Keratinocyte (primary cell): ENCODE measurements at regions not wholly inside any gene's neighbourhood (a gene's known extent, or its start where the extent isn't known, plus 50 kb on each side); places are given as distances from the start of the nearest gene placed in this dataset.

Experiments used
- CTCF ChIP-seq, 3 experiments: IDR thresholded peaks in 1 of 3; conservative IDR thresholded peaks in 1 of 3; optimal IDR thresholded peaks in 1 of 3; 2 replicates in 2 of 3; 3 replicates in 1 of 3; pipeline versions ENCODE3 to v1.5.1; 2011; ENCODE audit warnings: low read length in 3 of 3, mild to moderate bottlenecking in 3 of 3, moderate library complexity in 2 of 3, control low read depth in 1 of 3, inconsistent platforms in 1 of 3; ENCODE audit not compliant: insufficient read depth in 2 of 3; ENCODE audit errors: extremely low read depth in 1 of 3
- EZH2 ChIP-seq: IDR thresholded peaks from one replicate; pipeline ENCODE4 v1.6.1; 2012; ENCODE audit warnings: inconsistent platforms, mild to moderate bottlenecking, low read length, moderate library complexity

GRCh38 chr4:145338568-145338967, 143.1 kb upstream of the SMAD1 start:
- TF ChIP-seq CTCF (optimal IDR thresholded peaks at IDR 0.05 in 1 of 3, IDR thresholded peaks at IDR 0.05 in 1 of 3, conservative IDR thresholded peaks at IDR 0.05 in 1 of 3; ENCODE audit: extremely low read depth in 1 of 3, insufficient read depth in 2 of 3, low read length in 3 of 3) = no peak
- no peak for TF ChIP-seq EZH2
